ENCODE measurements at regions not wholly inside any gene's neighbourhood (a gene's known extent, or its start where the extent isn't known, plus 50 kb on each side); places are given as distances from the start of the nearest gene placed in this dataset.

DNA sequence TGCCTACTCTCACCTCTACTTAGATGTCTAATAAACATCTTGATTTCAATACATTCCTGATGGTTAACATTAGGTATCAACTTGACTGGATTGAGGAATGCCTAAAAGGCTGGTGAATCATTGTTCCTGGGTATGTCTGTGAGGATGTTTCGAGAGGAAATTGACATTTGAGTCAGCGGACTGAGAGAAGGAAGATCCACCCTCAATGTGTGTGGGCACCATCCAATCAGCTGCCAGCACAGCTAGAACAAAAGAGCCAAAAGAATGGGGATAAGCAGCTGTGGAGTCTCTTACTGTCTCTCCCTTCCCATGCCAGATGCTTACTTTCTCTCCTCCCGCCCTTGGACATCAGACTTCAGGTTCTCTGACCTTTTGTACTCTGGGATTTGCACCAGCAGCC lies 128.6 kb upstream of the HS3ST5 start:
- TF ChIP-seq, protein P1, sequence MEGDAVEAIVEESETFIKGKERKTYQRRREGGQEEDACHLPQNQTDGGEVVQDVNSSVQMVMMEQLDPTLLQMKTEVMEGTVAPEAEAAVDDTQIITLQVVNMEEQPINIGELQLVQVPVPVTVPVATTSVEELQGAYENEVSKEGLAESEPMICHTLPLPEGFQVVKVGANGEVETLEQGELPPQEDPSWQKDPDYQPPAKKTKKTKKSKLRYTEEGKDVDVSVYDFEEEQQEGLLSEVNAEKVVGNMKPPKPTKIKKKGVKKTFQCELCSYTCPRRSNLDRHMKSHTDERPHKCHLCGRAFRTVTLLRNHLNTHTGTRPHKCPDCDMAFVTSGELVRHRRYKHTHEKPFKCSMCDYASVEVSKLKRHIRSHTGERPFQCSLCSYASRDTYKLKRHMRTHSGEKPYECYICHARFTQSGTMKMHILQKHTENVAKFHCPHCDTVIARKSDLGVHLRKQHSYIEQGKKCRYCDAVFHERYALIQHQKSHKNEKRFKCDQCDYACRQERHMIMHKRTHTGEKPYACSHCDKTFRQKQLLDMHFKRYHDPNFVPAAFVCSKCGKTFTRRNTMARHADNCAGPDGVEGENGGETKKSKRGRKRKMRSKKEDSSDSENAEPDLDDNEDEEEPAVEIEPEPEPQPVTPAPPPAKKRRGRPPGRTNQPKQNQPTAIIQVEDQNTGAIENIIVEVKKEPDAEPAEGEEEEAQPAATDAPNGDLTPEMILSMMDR (IDR thresholded peaks at IDR 0.05; ENCODE audit: partially characterized antibody, unreplicated experiment) = no peak
- H3K4me3 Mint-ChIP-seq (ENCODE audit: unreplicated experiment) = no peak overlapping the region
- no peaks in the 10 kb centered on the region for H3K27me3 Mint-ChIP-seq (ENCODE audit: unreplicated experiment)
- no peak for DNase-seq
- no peaks in the 10 kb centered on the region for H3K36me3 Mint-ChIP-seq (ENCODE audit: unreplicated experiment)
- H3K4me1 Mint-ChIP-seq (ENCODE audit: low read depth, unreplicated experiment) = peaks cover 6% of the 10 kb centered on the region
- H3K9me3 Mint-ChIP-seq (ENCODE audit: unreplicated experiment) = no peaks in the 10 kb centered on the region
- H3K27ac Mint-ChIP-seq (ENCODE audit: unreplicated experiment) = no peak overlapping the region

DNA sequence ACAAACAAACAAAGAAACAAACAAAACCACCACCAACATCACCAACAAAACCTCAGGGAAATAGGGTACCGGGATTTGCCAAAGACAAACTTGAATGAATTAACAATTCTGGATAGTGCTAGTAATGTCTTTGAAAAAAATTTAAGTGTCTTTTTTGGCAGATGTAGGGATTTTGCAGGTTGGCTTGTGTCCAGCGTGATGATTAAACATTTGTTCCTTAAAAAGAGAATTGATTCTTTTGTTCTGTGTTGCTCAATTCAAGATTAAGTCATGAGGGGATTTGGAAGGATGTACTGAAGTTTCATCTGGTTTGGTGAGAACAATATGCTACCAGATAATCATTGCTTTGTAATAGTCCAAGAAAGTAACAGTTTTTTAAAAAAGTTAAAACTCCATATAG lies 125.1 kb upstream of the HS3ST5 start:
- no peaks in the 10 kb centered on the region for H3K27me3 Mint-ChIP-seq (ENCODE audit: unreplicated experiment)
- H3K36me3 Mint-ChIP-seq (ENCODE audit: unreplicated experiment) = no peaks in the 10 kb centered on the region
- TF ChIP-seq, protein P1 (IDR thresholded peaks at IDR 0.05; ENCODE audit: partially characterized antibody, unreplicated experiment) = no peak
- peaks cover 12% of the 10 kb centered on the region for H3K4me1 Mint-ChIP-seq (ENCODE audit: low read depth, unreplicated experiment)
- H3K4me3 Mint-ChIP-seq (ENCODE audit: unreplicated experiment) = no peak overlapping the region
- DNase-seq = no peak
- no peak overlapping the region for H3K27ac Mint-ChIP-seq (ENCODE audit: unreplicated experiment)
- no peaks in the 10 kb centered on the region for H3K9me3 Mint-ChIP-seq (ENCODE audit: unreplicated experiment)

DNA sequence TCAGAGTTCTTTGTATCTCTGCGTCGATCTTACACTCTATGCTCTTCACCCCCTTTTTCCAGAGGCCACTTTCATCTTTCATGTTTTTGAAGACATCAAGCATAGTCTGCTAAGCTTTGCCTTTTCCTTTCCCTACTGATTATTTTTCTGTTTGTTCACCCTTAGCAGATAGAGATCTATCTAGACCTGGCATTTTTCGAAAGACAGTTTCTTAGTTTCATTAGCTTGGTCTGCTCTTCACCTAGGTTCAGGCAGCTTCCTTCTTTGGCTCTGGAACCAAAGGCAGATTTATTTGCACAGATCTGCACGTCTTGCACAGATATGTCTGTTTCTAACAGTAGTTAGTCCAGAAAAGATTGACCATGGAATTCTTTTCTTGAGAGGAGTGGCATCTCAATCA lies 122.7 kb upstream of the HS3ST5 start:
- no peaks in the 10 kb centered on the region for H3K36me3 Mint-ChIP-seq (ENCODE audit: unreplicated experiment)
- no peaks in the 10 kb centered on the region for H3K27me3 Mint-ChIP-seq (ENCODE audit: unreplicated experiment)
- no peak overlapping the region for H3K4me3 Mint-ChIP-seq (ENCODE audit: unreplicated experiment)
- peaks cover 9% of the 10 kb centered on the region for H3K4me1 Mint-ChIP-seq (ENCODE audit: low read depth, unreplicated experiment)
- no peaks in the 10 kb centered on the region for H3K9me3 Mint-ChIP-seq (ENCODE audit: unreplicated experiment)
- DNase-seq = no peak
- no peak overlapping the region for H3K27ac Mint-ChIP-seq (ENCODE audit: unreplicated experiment)
- TF ChIP-seq, protein P1 (IDR thresholded peaks at IDR 0.05; ENCODE audit: partially characterized antibody, unreplicated experiment) = no peak

DNA sequence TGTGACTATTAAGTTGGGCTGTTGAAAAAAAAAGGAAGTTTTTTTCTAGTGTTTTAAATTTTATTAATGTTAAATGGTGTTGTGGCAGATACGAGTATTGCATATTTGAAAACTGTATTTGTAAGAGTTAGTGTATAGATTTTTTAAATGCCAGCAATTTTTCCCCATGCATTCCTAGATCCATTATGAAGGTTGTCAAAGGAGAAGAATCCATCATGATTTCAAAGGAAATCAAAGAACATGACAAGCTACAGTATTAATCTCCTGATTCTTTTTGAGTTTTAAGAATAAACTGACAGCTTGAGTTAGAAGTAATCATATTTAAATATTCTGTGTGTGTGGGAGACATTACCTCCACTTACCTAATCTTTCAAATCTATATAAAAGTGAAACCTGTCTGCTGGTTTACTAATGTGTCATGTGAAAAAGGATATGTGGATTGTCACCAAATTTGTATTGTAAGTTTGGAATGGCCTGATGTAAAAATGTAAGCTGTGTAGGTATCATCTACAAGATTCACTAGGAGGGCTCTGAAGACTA lies 111.0 kb upstream of the HS3ST5 start:
- no peak overlapping the region for H3K27ac Mint-ChIP-seq (ENCODE audit: unreplicated experiment)
- peaks cover 3% of the 10 kb centered on the region for H3K4me1 Mint-ChIP-seq (ENCODE audit: low read depth, unreplicated experiment)
- H3K9me3 Mint-ChIP-seq (ENCODE audit: unreplicated experiment) = no peaks in the 10 kb centered on the region
- no peak for DNase-seq
- no peaks in the 10 kb centered on the region for H3K27me3 Mint-ChIP-seq (ENCODE audit: unreplicated experiment)
- no peak overlapping the region for H3K4me3 Mint-ChIP-seq (ENCODE audit: unreplicated experiment)
- no peaks in the 10 kb centered on the region for H3K36me3 Mint-ChIP-seq (ENCODE audit: unreplicated experiment)
- TF ChIP-seq, protein P1 (IDR thresholded peaks at IDR 0.05; ENCODE audit: partially characterized antibody, unreplicated experiment) = peak; percentile 9

DNA sequence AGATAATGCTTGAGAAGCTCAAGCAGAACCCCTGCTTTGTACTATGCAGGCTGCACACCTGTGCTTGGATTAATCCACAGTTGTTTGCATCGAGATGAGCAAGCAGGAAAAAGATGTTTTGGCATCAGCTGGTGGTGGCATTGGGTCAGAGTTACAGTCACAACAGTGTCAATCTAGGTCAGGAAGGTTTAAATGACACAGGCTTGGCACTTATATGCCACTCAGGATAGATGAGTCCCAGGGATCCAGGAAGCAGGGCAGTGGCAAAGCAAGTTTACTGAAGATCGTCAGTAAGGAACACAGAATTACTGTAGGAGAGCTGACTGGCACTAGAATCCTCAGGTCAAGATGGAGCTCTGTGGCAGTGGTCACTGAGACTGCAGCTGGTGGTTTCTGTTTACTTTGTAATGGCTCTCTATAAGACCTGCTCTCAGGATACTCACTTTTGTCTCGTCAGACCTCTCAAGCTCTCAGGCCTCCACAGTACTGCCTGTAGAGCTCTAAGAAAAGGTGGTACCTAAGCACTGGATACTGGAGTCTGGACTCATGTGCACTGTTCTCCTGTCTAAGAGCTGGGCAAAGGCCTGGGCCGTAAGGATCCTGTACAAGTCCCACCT lies 110.1 kb upstream of the HS3ST5 start:
- Mint-ChIP-seq H3K4me3 (ENCODE audit: unreplicated experiment) (no peak overlapping the region), H3K36me3 (ENCODE audit: unreplicated experiment) (no peaks in the 10 kb centered on the region), H3K27ac (ENCODE audit: unreplicated experiment) (no peak overlapping the region), H3K27me3 (ENCODE audit: unreplicated experiment) (no peaks in the 10 kb centered on the region), H3K9me3 (ENCODE audit: unreplicated experiment) (no peaks in the 10 kb centered on the region), H3K4me1 (ENCODE audit: low read depth, unreplicated experiment) (peaks cover 3% of the 10 kb centered on the region)
- TF ChIP-seq, protein P1 (IDR thresholded peaks at IDR 0.05; ENCODE audit: partially characterized antibody, unreplicated experiment) = no peak
- DNase-seq = no peak
